Uterus (tissue), 3 donors: ENCODE measurements at regions not wholly inside any gene's neighbourhood (a gene's known extent, or its start where the extent isn't known, plus 50 kb on each side); places are given as distances from the start of the nearest gene placed in this dataset.
A peak's percentile ranks its signal among the peaks of the same experiment; 100 is the strongest.

Experiments
- DNase-seq, 2 donors: peaks; one replicate each; pipeline ENCODE4 v3.0.0-alpha.2; 2019 to 2020
- H3K27ac ChIP-seq, 2 donors: fragments of 200-600 bp; sonication (generic); 1 replicate in 1 of 2; 2 replicates in 1 of 2; pipeline ENCODE4 v1.5.1; 2016 to 2018
- H3K27me3 ChIP-seq, 2 donors: fragments of 200-600 bp; sonication (generic); one replicate each; pipeline ENCODE4 v1.5.1; 2018 to 2019; ENCODE audit warnings: control low read depth in 1 of 2
- H3K36me3 ChIP-seq, 2 donors: fragments of 200-600 bp; sonication (generic); one replicate each; pipeline ENCODE4 v1.5.1; 2019; ENCODE audit warnings: control low read depth in 1 of 2
- H3K4me1 ChIP-seq, 2 donors: fragments of 200-600 bp; sonication (generic); one replicate each; pipeline ENCODE4 v1.5.1; 2018 to 2019; ENCODE audit warnings: control low read depth in 1 of 2
- H3K4me3 ChIP-seq, 2 donors: fragments of 200-600 bp; sonication (generic); 1 replicate in 1 of 2; 2 replicates in 1 of 2; pipeline ENCODE4 v1.5.1; 2018 to 2019; ENCODE audit warnings: mild to moderate bottlenecking in 1 of 2
- H3K9me3 ChIP-seq, 2 donors: fragments of 200-600 bp; sonication (generic); one replicate each; pipeline ENCODE4 v1.5.1; 2019; ENCODE audit warnings: control low read depth in 1 of 2
- CTCF ChIP-seq, 4 experiments: fragments of 200-600 bp in 2 of 4; fragments of 450-650 bp in 2 of 4; sonication (generic) in 2 of 4; IDR thresholded peaks; one replicate each; pipeline ENCODE4 v1.5.1; 2016 to 2019; ENCODE audit warnings: antibody characterized with exemption in 4 of 4, mild to moderate bottlenecking in 2 of 4, moderate library complexity in 1 of 4
- POLR2A ChIP-seq, 2 donors: fragments of 450-650 bp; IDR thresholded peaks; one replicate each; pipeline ENCODE4 v1.6.1; 2016; ENCODE audit warnings: antibody characterized with exemption in 2 of 2, mild to moderate bottlenecking in 1 of 2, moderate library complexity in 1 of 2
- intact Hi-C: fragments of 100-400 bp; cut with DNase I; formaldehyde crosslinking; loops from one replicate; pipeline ENCODE4 v1.15.1; 2023; ENCODE audit warnings: low total_unique reads
- donor health status: DM: yes; HTN: yes; CAD: no.

GRCh38 chr3:43155464-43156121 lies 49.7 kb upstream of the POMGNT2 start:
- no peak for TF ChIP-seq POLR2A (IDR thresholded peaks at IDR 0.05)
- TF ChIP-seq CTCF (IDR thresholded peaks at IDR 0.05) = peak; percentile 58 to 72 (median 62)
- intact Hi-C loops = loop anchor here (5.0 kb wide), 1 partner anchor 193 kb away; no protein-coding TSS in a partner anchor
- Histone ChIP-seq H3K27ac (peak overlapping the region in 1 of 2 donors; percentile 73), H3K27me3 (no peaks in the 10 kb centered on the region), H3K4me1 (peaks cover 0 to 4% of the 10 kb centered on the region in 2 donors), H3K4me3 (no peak overlapping the region), H3K36me3 (no peaks in the 10 kb centered on the region), H3K9me3 (no peaks in the 10 kb centered on the region)
- DNase-seq = peak; percentile 78 to 82
